DMS153 (cell line): ENCODE measurements at regions not wholly inside any gene's neighbourhood (a gene's known extent, or its start where the extent isn't known, plus 50 kb on each side); places are given as distances from the start of the nearest gene placed in this dataset.
"Not testable (repeated sequence)": the region's sequence is repeated elsewhere in the genome, so short reads cannot be mapped to it uniquely, and the experiment has no call there.

Experiments used
- DNase-seq: peaks from one replicate; lab custom pipeline; 2025; lab: John Stamatoyannopoulos, UW

GRCh38 chr2:240240017-240240734 is 99.7 kb upstream of the OTOS start:
- no peak for DNase-seq

- no peak for DNase-seq
These were observed 100.3 kb upstream of the OTOS start for GRCh38 chr2:240240781-240241180.

- DNase-seq, result no peak
These were observed 101.1 kb upstream of the OTOS start for GRCh38 chr2:240241572-240241971.

GRCh38 chr2:240243049-240243448 is 102.6 kb upstream of the OTOS start:
- DNase-seq, result not testable (repeated sequence)

- DNase-seq, result no peak
These were observed 104.1 kb upstream of the OTOS start for GRCh38 chr2:240244543-240244942.

GRCh38 chr2:240245184-240245583 is 104.7 kb upstream of the OTOS start:
- no peak for DNase-seq

GRCh38 chr2:240245706-240246105 is 105.2 kb upstream of the OTOS start:
- DNase-seq, result no peak

- DNase-seq, result no peak
These were observed 105.8 kb upstream of the OTOS start for GRCh38 chr2:240246173-240246820.

- no peak for DNase-seq
These were observed 106.9 kb upstream of the OTOS start for GRCh38 chr2:240247241-240247867.

- DNase-seq, result no peak
These were observed 107.6 kb upstream of the OTOS start for GRCh38 chr2:240247868-240248720.

- no peak for DNase-seq
These were observed 108.4 kb upstream of the OTOS start for GRCh38 chr2:240248721-240249422.

- DNase-seq, result no peak
These were observed 109.1 kb upstream of the OTOS start for GRCh38 chr2:240249423-240250149.

GRCh38 chr2:240250150-240250984 is 109.9 kb upstream of the OTOS start:
- no peak for DNase-seq

- peak; percentile 35 for DNase-seq
These were observed 110.8 kb upstream of the OTOS start for GRCh38 chr2:240250985-240251847.

GRCh38 chr2:240251848-240252190 is 111.4 kb upstream of the OTOS start:
- no peak for DNase-seq

- no peak for DNase-seq
These were observed 111.9 kb upstream of the OTOS start for GRCh38 chr2:240252191-240252871.

- no peak for DNase-seq
These were observed 112.5 kb upstream of the OTOS start for GRCh38 chr2:240252872-240253511.

- no peak for DNase-seq
These were observed 113.2 kb upstream of the OTOS start for GRCh38 chr2:240253583-240254145.
